Neural cell (in vitro differentiated cells): ENCODE measurements at regions not wholly inside any gene's neighbourhood (a gene's known extent, or its start where the extent isn't known, plus 50 kb on each side); places are given as distances from the start of the nearest gene placed in this dataset.

Source experiments
- CTCF ChIP-seq: fragments of 450-650 bp; IDR thresholded peaks from 2 replicates; pipeline ENCODE4 v1.5.1; 2014; ENCODE audit warnings: antibody characterized with exemption, mild to moderate bottlenecking, moderate library complexity; ENCODE audit not compliant: poor library complexity, severe bottlenecking
- EP300 ChIP-seq: fragments of 450-650 bp; conservative IDR thresholded peaks from 2 replicates; pipeline ENCODE4 v1.6.1; 2014; ENCODE audit warnings: antibody characterized with exemption, mild to moderate bottlenecking, moderate library complexity; ENCODE audit not compliant: poor library complexity, severe bottlenecking
- EZH2 ChIP-seq: fragments of 200-600, 300-800 bp; shearing (Covaris generic), sonication (generic); IDR thresholded peaks from 2 replicates; pipeline ENCODE4 v1.6.1; 2014; ENCODE audit warnings: antibody characterized with exemption, low read length, borderline replicate concordance, mild to moderate bottlenecking; ENCODE audit not compliant: insufficient read depth, poor library complexity, severe bottlenecking
- MXI1 ChIP-seq: fragments of 450-650 bp; conservative IDR thresholded peaks from 2 replicates; pipeline ENCODE4 v1.6.1; 2014; ENCODE audit warnings: antibody characterized with exemption, mild to moderate bottlenecking; ENCODE audit not compliant: poor library complexity, severe bottlenecking
- POLR2AphosphoS5 ChIP-seq: IDR thresholded peaks from 2 replicates; pipeline ENCODE4 v1.6.1; 2012
- RAD21 ChIP-seq: fragments of 450-650 bp; conservative IDR thresholded peaks from 2 replicates; pipeline ENCODE4 v1.6.1; 2014; ENCODE audit warnings: antibody characterized with exemption, mild to moderate bottlenecking, moderate library complexity
- SMC3 ChIP-seq: fragments of 450-650 bp; conservative IDR thresholded peaks from 2 replicates; pipeline ENCODE4 v1.6.1; 2014; ENCODE audit warnings: antibody characterized with exemption, mild to moderate bottlenecking, moderate library complexity; ENCODE audit not compliant: poor library complexity
- TAF1 ChIP-seq: IDR thresholded peaks from 2 replicates; pipeline ENCODE4 v1.6.1; 2012; ENCODE audit warnings: low read depth
- TF ChIP-seq, protein P1 (sequence below): IDR thresholded peaks from 2 replicates; pipeline ENCODE4 v1.6.1; 2012; ENCODE audit warnings: borderline replicate concordance

- TF ChIP-seq, protein P1, sequence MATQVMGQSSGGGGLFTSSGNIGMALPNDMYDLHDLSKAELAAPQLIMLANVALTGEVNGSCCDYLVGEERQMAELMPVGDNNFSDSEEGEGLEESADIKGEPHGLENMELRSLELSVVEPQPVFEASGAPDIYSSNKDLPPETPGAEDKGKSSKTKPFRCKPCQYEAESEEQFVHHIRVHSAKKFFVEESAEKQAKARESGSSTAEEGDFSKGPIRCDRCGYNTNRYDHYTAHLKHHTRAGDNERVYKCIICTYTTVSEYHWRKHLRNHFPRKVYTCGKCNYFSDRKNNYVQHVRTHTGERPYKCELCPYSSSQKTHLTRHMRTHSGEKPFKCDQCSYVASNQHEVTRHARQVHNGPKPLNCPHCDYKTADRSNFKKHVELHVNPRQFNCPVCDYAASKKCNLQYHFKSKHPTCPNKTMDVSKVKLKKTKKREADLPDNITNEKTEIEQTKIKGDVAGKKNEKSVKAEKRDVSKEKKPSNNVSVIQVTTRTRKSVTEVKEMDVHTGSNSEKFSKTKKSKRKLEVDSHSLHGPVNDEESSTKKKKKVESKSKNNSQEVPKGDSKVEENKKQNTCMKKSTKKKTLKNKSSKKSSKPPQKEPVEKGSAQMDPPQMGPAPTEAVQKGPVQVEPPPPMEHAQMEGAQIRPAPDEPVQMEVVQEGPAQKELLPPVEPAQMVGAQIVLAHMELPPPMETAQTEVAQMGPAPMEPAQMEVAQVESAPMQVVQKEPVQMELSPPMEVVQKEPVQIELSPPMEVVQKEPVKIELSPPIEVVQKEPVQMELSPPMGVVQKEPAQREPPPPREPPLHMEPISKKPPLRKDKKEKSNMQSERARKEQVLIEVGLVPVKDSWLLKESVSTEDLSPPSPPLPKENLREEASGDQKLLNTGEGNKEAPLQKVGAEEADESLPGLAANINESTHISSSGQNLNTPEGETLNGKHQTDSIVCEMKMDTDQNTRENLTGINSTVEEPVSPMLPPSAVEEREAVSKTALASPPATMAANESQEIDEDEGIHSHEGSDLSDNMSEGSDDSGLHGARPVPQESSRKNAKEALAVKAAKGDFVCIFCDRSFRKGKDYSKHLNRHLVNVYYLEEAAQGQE: no peak
- no peak for TF ChIP-seq CTCF
- no peak for TF ChIP-seq TAF1
- TF ChIP-seq POLR2AphosphoS5: no peak
- TF ChIP-seq EZH2: no peak
- no peak for TF ChIP-seq EP300
- TF ChIP-seq SMC3: no peak
- no peak for TF ChIP-seq RAD21
- no peak for TF ChIP-seq MXI1
Observed at GRCh38 chr6:137740091-137740755, 126.8 kb upstream of the TNFAIP3 start.
